HG03280 (cell line): ENCODE measurements at regions not wholly inside any gene's neighbourhood (a gene's known extent, or its start where the extent isn't known, plus 50 kb on each side); places are given as distances from the start of the nearest gene placed in this dataset.

Experiments
- ATAC-seq: cut with Tn5 transposase; IDR thresholded peaks from one replicate; pipeline ENCODE4 v1.9.1; 2021; ENCODE audit warnings: mild to moderate bottlenecking, moderate library complexity; ENCODE audit not compliant: unreplicated experiment

DNA sequence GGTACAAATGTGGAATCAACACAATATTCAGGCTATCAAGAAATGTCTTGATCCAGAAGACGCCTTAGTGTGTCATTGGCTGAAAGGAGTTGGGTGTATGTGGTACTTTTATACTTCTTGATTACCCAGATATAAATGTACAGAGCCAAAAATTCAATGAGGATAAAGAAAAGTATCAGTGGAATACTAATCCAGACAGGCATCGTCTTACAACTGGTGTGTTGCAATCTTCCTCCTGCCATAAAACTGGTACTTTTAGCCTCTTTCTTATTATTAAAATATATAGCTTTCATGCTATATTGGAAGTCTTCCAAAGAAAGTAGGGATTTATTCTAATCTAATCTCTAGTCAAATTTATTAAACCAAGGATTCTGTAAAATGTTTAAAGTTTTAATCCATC, 388.6 kb upstream of the MIR17HG start:
- no peak for ATAC-seq

DNA sequence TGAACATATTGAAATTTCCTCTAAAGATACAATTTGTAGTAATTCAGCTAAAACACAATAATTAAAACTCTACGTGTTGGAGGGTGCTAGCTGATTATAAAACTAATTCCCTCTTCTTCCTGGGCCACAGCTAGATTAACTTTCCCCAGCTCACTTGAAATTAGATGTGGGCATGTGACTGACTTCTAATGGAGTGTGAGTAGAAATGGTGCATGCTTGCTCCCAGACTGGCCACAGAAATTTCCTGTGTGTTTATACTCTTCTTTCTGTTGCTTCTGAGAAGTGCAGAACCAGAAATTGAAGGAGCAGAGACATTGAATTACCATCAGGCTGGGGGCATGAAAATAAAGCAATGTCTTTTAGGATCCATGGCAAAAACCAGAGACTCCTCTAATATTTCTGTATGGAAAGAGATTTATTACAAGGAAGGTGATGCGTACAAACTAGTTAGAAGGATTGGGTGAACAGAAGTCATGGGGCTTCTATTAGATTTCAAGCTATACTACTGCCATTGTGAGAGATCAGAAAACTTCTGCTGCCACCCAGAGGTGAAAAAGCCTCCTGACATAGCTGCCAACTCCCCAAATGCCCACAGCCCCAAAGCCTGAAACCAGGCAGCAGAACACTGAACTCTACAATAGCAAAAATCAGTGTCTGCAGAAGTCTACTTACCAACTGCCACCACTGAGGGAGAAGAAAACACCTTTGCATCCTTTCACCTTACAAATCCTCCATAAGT, 379.2 kb upstream of the MIR17HG start:
- no peak for ATAC-seq

DNA sequence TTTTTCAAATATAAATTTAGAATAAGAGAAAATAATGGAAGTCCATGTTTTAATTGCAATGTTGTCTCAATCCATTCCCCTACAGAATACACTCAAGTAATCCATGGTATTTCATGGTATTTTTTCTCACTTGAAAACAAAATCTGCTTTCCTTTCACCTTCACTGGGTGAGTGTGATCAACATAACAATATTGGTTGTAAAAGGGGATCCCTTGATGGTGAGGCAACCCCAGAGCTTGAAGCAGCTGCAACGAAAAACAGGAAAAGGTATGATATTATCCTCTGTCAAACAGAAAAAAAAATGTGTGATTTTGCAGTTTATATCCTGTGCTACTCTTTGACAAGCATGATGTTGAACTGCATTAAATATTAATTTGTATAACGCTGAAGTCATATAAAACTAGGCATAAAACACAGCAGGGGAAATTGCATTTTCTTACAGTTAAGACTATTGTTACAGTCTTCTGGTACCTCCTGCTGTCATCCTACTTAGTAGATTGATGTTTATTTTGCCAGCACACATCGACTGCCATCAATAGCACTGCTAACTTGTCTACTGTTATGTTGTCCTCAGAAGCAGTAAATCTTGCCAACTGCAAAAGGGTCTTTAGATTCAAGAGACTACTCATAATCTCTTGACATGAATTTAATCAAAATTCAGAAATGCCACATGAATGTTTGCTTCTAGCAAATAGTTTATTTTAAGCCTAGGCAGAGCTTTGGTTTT, 373.1 kb upstream of the MIR17HG start:
- ATAC-seq, result no peak

- ATAC-seq, result no peak
Observed at GRCh38 chr13:90979059-90979458, 368.4 kb upstream of the MIR17HG start.

GRCh38 chr13:90984756-90985155, 362.7 kb upstream of the MIR17HG start:
- ATAC-seq, result no peak

DNA sequence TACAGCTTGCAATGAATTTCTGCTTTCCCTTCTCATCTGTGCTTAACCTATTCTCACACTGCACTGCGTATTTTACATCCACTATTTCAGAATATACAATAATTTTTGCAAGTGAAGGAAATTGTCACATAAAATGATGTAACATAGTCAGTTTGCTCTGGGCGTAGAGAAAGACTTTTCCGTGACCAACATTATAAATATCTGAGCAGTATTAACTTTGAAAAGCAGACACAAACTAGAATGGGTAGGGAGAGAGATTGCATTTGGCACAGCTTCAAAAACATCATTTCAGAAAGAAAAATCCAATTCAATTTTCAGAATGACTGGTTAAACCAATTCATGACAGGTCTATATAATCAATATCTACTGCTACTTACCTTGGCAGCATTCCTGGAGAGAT, 352.5 kb upstream of the MIR17HG start:
- no peak for ATAC-seq

- ATAC-seq, result no peak
Observed at GRCh38 chr13:90995614-90996013, 351.9 kb upstream of the MIR17HG start.

- no peak for ATAC-seq
Observed at GRCh38 chr13:90997951-90998350, 349.5 kb upstream of the MIR17HG start.

GRCh38 chr13:90999401-90999800, 348.1 kb upstream of the MIR17HG start:
- no peak for ATAC-seq

GRCh38 chr13:91001371-91001770, 346.1 kb upstream of the MIR17HG start:
- no peak for ATAC-seq

DNA sequence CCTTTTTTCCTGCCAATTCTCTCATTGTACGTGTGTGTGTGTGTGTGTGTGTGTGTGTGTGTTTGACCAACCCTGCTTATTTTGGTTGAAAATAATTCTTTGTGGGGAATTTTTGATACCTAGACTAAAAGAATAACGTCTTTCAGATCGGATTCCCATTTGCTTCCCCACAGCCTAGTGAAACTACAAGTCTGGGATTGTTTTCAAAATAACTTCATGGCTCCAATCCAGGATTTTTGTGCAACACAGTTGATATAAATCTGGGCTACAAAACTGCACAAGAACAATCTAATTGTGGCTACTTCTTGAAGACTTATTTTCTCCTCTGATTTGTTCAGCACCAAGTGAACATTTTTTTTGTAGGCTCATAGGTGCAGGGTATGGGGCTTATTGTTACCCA, 332.8 kb upstream of the MIR17HG start:
- no peak for ATAC-seq

DNA sequence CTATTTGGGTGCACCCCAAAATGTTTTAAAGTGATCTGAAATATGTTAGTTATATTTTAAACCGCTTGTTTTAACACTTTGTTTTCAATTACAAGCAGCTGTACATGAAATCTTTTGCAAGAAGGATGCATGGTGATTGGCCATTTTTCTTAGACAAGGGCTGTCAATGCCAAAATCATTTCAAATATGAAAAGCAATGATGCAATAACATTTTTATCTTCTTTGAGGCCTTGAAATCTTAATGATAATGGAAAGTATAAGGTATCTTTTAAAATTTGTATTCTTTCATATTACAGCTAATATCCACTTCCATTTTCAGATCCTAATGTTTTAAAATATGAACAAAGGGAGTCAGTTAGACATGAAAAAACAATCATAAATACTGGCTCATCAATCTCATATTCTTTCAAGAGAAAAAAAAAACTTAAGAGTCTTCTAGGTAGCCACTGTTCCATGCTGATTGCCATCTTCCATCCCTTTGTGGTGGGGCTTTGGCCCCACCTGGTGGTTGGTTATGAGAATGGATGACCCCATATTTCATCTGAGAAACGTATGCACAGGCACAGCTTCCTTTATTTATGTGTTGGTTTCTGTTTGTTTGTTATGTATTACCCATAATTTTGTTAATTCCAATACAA, 330.3 kb upstream of the MIR17HG start:
- ATAC-seq, result peak; percentile 99

- ATAC-seq, result peak; percentile 24
Observed at GRCh38 chr13:91017669-91018053, 329.8 kb upstream of the MIR17HG start.

GRCh38 chr13:91020461-91021034, 326.9 kb upstream of the MIR17HG start:
- no peak for ATAC-seq

DNA sequence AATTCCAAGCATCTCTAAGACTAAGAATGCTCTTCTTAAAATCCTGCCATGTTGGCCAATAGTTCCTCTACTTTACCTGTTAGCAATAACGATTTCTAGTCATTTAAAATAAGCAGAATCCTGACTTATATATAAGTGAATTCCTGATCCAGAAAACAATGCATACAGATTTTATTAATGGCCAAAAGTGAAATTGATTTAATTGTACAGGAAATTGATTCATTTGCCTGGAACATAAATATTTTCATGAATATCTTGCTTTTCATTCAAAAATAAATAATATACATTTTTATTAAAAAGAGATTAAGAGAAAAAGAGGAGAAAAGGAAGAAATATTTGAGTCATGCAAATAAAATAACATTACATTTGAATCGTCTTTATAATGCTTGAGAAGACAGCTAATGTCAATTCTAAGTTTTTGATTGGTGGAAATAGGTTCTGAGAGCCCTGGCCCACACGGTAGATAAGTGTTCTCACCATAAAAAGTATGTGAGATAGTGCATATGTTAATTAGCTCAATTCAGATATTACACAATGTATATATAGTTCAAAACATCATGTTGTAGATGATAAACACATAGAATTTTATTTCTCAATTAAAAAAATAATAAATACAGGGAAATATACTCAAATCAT, 323.2 kb upstream of the MIR17HG start:
- no peak for ATAC-seq

DNA sequence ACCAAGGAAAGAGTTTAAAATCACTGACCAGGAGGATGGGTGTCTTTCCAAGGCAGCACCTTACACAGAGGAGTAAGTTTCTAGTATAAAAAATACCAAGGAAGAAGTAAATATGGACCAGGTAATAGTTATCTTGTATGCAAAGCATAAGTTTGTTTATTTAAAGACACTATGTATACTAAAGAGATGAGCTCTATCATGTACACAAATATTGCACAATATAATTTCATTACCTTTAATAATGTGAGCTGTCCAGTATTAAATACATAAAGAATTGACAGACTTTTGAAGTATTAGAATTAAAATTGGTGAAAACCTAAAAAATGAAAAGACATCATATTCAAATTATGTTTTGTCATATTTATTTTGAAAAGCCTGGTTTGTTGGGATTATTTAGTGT, 322.0 kb upstream of the MIR17HG start:
- ATAC-seq, result no peak

- no peak for ATAC-seq
Observed at GRCh38 chr13:91031508-91031907, 316.0 kb upstream of the MIR17HG start.

DNA sequence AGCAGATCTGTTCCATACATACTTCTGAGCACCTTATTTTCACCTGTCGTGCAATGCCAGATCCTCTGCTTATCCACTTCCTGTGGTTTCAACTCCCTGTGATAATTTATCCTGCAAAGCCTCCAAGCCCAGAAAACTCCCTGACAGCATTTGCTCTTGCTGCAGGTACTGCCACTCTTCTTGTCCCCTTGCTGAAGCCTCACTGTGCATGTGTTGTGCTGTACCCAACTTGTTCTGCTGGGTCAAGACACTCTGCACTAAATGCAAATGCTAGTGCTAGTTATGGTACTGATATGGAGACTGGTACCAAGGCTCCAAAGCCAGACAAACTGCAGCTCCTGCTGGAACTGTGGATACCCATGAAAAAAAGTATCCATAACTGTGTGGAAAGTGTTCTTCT, 315.4 kb upstream of the MIR17HG start:
- ATAC-seq, result no peak

DNA sequence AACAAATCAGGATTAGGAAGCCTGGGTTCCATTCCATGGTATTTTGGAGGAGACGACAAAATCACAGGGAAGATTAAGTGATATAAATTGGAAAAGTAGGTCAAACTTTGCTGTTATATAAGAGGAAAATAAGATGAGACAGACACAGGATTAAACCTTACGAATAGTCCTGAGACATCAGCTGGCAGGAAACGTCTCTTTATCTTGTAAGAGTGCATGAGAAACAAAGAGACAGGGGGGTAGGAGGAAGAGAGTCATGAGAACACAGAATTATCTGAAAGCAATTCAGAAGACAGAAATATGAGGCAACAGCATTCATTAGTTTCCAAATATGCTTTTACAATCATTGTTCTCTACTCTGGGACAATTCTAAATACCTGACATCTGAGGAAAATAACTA, 310.6 kb upstream of the MIR17HG start:
- ATAC-seq, result no peak

DNA sequence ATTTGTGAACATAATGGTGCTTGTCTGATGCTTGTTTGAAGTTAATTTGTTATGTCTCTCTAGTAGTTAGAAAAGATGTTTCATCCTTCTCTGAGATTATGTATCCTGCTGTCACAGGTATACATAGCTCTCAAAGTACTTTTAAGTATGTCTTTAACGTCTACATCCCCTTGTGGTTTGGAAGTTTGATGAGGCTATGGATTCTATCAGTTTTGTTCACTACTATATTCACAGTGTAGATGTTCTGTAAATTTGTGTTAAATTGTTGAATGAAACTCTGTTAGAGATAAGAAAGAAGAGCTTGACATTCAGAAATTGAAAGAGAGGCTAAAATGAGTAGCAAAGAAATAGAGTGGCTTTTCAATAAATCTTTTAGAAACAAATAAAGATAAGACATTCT, 304.6 kb upstream of the MIR17HG start:
- no peak for ATAC-seq

DNA sequence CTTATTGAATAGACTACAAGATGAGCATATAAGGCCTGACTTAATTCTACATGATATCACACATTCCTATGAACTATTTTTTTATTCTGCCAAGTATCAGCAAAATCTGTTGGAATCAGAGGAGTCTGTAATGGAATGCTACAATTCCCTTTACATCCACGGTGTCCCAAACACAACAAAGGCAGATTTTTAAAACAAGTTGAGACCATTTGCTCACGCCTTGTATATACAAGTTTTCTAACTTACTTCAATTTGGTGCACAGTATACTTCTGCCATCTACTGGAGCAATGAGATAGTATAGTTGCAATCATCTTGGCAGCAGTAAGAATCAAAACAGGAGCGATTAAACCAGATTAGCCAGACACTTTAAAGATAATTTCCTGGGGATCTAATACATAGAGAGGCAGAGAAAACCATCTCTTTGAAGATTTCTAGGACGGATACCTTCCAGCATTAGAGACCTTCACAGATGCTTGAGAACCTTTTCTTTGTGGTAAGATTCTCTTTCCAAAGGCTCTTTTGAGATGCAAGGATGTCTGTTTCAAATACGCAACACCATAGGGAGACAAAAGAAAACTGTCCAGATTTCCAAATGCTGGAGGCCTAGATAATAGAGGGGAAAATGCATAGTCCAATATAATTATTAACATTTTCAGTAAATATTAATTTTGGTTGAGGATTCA, 302.0 kb upstream of the MIR17HG start:
- ATAC-seq, result no peak
